Right renal cortex interstitium (tissue), 3 donors: ENCODE measurements at regions not wholly inside any gene's neighbourhood (a gene's known extent, or its start where the extent isn't known, plus 50 kb on each side); places are given as distances from the start of the nearest gene placed in this dataset.

Experiments
- DNase-seq, 3 donors: peaks; one replicate each; pipeline ENCODE4 v3.0.0-alpha.2; 2013; ENCODE audit warnings: low read depth in 3 of 3, low spot score in 2 of 3

DNA sequence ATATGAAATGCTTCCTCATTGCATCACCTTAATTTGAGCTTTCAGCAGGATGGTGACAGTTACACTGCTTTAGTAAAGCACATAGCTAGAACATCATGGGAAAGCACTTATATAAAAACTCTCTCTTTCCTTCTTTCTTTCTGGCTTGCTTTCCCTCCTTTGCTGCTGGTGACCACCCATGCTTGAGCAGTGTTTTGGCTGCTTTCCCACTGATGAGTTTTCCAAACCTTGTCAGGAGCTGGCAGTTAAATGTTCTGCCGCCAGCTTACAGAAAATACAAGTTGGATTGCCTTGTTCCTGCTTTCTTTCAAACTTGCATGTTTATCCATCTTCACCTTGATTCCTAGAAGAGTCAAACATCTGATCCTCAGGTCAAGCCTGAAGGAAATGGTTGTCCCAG is 323.9 kb downstream of the FOXA2 start:
- DNase-seq = no peak

DNA sequence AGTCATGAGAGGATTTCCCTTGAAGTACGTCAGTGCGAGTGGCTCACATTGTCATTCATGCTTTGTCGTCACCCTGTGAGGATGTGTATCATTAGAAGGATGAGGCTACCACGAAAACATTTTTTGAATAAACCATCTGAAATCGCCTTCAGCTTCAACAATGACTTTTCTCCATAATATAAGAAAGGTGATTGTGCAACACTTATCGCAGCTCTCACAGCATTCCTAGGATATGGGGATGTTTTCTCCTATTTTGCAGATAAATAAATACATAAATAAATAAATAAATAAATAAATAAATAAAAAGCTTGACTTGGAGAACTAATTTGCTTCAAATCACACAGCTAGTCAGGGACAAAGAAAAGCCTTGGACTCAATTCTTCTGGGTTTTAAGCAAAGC is 326.5 kb downstream of the FOXA2 start:
- DNase-seq = no peak

DNA sequence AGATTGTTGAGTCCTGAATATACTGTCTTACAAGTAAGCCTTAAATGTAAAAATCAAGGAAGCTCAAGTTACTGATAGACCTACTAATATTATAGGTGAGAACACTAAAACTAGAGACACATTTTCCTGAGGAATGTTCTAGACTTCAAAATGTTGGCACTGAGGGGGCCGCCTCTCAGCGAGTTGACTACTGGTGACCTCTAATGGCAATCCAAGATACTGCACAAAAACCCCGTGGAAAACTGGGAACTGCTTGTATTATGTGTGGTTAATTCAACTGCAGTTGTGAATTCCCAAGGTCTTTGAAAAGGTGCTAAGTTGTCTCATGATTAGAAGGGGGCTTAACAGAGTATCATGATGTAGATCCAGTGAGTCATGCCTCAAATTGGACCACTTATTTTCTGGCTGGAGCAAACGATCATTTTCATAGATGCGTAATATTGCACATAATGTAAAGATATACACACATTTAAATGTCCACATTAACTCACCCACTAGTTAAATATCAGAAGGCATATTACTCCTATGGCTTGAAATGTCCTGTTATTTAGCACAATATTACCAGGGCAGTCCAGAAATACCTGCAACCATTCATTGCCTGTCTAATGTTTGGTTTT is 336.2 kb downstream of the FOXA2 start:
- no peak for DNase-seq

DNA sequence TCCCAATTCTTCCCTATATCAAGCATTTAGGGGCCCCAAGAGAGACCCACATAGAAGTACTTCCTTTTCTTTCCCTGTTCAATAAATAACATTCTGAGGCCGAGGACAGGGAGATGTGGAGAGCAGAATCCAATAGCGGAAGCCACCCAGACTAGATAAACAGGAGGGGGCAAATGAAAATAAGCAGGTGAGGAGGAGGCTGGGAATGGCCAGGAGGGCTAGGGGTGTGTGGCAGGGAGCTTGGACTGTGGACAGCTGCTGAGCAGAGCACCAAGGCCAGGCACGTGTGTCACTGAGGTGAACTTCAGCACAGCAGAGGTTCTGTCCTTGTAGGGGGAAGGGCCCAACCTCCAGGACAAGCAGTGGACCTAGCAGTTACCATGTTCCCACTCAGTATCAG is 339.2 kb downstream of the FOXA2 start:
- DNase-seq = no peak

DNA sequence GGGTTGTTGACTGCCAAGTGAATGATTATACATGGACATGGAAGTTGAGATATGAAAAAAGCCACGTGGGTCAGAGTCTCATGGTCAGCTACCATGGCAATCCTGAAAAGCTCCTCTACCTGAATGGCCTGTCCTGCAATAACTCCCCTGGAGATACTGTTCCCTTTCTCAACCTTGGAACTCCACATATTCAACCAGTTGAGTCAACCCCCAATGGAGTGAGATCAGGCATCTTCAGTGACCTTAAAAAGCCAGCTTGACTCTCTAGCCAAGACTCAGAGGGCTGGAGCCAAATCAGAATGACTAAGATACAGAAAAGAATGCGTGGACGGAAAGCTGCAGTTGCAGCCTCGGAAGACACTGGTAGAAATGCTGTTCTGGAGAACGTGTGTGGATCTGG is 341.3 kb downstream of the FOXA2 start:
- no peak for DNase-seq

DNA sequence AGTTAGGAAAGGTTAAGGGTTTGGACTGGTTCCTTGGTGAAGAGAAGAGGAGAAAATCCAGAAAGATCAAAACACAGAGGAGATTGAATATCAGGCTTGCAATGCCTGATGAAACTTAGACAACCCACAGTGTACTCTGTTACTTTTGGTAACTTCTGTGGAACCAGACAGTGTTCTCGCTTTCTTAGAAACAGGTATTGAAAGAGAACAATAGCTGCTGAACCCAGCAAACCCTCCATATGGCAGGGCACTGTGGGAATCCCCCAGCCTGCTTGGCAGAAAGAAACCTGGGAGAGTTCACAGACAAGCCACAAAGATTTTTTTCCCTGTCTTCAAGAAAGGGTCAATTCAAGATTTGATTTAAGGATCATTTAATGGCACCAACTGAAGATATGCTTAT is 342.8 kb downstream of the FOXA2 start:
- DNase-seq = no peak

DNA sequence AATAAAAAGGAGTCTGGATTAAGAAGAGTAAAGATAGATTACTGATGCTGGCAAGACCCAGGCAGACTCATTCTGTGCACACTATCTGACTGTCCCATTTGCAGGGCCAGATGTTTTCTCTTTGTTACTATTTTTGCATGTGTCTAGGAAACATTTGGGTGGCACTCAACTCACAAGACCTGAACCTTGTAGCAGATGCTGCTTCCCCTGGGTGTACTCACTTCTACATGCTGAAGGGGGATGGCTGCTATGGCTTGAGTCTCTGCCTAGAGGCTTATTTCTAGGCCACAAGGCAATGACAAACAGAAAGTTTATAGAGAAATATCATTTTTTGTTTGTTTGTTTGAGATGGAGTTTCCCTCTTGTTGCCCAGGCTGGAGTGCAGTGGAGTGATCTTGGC is 351.4 kb downstream of the FOXA2 start:
- DNase-seq = no peak

DNA sequence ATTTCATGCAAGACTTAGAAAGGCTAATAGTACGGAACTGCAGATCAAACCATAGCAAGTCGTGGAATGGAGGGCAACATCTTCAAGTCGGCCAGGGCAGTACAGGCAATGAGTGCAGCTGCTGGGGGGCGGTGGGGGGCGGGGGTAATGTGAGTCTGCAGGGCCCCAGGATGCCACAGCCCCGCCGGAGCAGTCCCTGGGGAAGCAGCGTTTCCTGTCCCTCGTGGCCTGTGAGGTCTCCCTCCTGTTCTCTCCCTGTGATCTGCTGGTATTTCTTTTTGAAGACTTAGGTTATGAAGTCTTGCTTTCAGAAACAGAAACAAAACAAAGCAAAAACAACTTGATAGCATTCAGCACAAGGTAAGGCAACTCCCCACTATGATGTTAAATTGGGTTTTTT is 351.9 kb downstream of the FOXA2 start:
- no peak for DNase-seq

DNA sequence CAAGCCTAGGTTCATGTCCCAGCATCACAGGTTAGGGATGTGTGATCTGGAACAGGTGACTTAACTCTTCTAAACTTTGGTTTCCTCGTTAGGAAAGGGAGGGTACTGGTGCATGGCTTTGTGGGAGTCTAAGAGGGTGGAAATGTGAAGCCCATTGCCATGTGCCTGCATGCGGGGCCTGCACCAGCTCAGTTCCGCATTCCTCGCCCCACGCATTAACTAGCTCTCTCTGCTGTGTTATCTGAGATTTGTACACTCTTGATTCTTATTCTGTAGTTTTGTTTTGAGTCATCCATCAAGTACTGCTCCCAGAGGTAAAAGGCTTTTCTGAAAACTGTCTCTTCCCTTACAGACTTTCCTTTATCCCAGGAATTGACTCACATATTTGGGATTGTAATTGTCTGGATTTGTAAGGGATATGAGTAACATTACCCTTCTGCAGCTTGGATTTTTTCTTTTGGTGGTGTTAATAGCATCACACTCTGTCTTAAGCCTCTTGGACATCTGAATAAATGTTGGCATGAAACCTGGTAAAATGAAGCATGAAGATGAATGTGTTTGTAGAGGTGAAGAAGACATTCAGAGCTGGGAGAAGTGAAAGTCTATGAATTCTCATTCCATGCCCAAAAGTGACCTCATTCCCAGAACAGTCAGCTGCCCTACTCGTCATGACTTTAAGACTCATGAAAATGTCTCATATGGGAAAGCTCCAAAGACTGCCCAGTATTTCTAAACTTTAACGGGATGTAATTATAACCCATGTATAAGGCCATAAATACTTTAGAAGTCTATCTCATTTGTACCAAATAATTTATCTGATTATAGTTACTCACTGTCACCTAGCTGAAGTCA is 357.3 kb downstream of the FOXA2 start:
- DNase-seq = peak in 2 of 3 donors; percentile 21 to 39

DNA sequence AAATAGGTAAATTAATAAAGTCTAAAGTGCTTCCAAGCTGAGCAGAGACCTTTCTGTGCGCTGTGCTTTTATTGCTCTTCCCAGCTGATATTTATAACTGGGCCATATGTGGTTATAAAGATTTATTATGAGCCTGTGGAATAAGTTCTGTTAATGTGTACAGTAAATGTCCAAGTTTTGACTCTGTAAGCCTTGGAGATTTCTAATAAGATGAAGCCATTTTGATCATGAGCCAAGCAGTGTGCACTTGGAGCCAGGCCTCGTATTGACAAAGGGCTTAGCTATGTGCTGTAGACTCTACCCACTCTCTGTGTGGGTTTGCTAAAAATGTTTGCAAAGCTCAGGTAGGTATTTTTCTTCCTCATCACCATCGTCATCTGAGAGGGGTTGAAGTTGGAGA is 361.1 kb downstream of the FOXA2 start:
- no peak for DNase-seq

DNA sequence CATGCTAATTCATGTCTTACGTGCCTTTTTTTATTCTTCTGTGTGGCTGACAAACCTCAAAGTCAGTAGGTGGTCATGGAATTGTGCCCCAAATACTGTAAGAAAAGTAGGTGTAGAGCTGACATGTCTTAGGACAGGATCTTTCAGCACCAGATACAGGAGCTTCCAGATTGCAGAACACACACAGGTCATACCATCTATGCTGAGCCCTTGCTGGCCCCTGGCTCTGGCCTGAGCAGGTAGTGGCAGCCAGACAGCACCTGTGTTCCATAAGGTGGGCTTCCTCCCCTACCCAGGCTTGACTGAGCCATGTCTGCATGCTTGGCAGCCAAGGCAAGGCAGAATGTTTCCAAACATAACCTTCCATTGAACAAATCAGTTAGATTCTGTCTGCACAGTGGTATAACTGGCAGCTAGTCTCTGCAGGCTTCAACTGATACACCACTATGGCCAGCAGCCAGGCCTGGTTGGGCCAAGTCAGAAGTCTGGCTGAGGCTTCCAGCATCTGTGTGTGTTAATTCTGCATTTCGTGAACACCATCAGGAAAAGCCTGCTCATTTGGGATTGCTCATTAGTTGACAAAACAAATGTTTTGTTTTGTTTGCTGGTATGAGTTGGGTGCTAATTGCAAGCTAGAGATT is 366.5 kb downstream of the FOXA2 start:
- DNase-seq = no peak

DNA sequence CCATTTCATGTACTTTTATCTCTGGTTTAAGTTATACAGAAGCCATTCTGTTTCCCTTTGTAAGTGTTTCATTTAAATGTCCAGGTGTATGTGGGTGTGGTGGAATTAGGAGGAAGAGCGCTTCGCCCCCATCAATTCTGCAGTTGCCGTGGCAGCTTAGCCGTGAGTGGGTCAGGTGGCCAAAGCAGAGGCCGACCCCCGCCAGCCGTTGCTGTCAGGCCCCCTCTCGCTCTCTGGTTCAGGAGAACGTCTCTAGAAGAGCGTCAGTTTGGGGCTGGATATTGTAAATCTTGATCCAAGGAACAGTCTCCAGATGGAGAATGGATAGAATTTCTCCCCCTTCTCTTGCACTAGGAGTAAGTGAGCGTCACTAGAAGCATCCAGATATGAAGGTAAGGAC is 367.4 kb downstream of the FOXA2 start:
- DNase-seq = no peak

DNA sequence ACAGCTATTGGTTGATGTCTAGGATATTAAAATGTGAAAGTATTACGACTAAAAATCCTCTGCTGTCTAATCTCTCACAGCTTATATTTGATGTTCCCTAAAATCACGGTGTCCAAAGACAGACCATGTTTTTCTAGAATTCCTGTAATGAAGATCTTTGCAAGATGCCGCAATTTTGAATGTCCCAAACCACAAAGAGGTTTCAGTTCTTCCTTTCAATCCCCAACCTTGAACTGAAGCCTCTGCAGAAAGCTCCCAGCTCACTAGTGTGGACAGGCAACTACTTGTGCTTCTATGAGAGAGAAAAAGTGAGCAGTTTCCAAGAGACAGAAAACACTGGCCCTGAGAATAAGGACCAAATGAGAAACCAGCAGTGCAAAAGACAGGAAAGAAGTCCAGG is 370.1 kb downstream of the FOXA2 start:
- no peak for DNase-seq

DNA sequence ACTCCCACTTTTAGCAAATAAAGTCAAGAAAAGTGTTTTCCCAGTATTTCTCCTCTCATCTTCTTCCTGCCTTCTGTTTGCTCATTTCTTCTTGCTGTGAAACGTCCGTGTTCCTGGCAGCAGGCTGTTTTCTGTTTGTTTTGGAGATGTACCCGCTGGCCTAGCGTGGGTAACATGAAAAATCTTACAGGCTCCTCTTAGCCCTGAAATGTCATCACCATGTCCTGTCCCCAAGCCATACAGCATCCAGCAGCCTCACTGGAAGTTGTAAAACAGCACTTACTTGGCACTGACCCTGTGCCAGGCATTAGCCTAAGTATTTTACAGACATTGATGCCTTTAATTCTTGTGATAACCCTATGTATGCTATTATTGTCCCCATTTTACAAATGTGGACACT is 371.1 kb downstream of the FOXA2 start:
- no peak for DNase-seq

DNA sequence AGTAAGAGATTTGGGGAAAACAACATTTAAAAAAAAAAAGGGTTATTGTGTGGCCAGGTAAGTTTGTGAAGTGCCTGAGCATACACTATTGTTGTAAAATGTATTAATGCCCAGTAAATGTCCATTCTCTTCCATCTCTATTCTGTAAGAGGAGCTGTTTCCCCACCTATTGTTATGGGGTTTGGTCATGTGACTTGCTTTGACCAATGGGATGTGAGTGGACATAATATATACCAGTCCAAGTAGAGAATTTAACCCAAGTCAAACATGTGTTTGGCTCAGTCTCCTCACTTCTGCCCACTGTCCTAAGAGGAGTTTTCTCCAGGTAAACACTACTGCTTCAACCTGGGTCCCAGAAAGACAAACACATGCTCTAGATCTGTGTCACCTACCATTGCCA is 377.1 kb downstream of the FOXA2 start:
- DNase-seq = no peak

DNA sequence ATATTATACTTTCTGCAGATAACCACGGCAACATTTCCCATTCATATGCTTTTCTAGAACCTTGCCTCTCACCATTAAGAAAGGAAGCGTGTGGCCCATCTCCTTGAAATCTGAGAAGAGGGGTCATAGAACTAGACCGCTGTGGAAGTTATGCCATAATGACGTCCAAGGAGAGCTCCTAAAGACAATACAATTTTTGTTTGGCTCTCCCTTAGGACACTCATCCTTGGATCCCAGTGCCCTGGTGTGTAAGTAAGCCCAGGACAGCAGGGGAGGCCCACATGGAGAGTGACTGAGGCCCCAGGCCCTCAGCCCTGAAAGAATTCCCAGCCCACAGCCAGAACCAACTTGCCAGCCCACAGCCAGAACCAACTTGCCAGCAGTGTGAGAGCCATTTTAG is 379.6 kb downstream of the FOXA2 start:
- no peak for DNase-seq

DNA sequence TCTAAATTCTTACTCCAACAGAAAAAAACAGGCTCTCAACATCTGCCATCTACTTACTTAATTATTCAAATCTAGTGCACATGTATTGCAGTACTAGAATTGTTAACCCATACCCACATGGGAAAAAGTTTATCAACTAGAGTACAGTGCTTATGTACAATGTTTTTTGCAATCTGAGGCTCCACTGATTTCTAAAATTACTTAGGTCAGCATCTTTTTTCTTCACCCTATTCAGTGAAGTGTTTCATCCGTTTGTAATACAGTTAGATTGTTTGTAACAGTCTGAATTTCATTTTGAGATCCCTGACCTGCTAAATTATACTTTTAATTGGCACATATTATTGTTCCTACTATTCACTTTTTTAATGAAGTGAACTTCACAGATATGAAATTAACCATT is 402.2 kb downstream of the FOXA2 start:
- DNase-seq = no peak

DNA sequence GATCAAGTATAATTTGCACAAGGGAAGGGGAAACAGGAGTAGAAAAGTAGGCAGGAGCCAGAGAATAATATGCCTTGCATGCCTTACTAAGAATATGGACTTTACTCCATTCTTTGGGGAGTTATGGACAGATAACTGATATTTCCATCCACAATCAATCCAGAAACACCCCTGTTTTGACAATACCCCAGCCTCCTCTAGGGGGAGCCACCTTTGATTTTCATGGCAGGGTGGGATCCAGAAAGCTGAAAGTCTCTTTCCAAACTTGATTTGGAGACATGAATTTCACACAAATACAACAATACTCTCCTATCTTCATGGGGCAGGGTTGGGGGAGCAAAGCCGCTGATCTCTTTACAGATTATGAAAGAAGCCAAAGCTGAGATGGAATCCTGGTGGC is 404.1 kb downstream of the FOXA2 start:
- DNase-seq = no peak

DNA sequence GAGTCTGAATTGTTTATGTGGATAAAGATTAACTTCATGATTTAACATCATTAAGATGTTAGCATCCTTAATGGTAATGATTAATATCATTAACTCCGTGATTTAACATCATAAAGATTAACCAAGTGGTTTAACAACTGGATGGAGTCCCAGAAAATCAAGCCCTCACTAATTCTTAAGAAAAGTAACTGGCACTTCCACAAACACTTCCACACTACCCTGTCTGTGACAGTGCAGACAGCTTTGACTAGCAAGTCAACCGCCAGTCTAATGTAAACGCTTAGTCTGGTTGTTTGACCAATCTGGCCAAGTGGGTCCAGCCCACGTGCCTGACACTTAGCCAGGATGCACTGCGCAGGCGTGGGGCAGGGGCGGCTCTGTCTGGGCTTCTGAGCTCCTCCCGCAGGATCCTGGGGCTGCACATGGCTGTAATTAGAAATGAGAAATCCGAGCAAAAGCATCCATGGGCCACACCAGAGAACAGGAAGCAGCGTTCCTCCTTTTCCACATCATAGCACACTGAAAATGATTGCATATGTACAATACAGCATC is 424.2 kb downstream of the FOXA2 start:
- no peak for DNase-seq

DNA sequence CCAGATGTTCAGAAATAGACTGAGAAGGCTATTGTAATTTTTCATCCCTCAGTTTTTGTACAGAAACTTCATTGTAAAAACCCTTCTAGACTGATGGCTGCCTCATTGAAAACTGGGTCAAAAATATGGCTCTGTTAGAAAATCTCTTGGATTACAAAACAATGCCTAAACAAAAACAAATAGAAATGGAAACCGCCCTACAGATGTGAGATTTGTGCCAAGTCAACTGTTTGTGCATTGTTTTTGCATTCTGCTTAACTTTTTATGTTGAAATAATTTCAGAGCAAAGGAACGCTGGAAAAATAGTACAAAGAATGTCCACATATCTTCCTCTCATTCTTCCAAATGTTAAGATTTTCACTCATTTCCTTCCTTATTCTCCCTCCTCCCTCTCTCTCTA is 425.1 kb downstream of the FOXA2 start:
- DNase-seq = no peak

DNA sequence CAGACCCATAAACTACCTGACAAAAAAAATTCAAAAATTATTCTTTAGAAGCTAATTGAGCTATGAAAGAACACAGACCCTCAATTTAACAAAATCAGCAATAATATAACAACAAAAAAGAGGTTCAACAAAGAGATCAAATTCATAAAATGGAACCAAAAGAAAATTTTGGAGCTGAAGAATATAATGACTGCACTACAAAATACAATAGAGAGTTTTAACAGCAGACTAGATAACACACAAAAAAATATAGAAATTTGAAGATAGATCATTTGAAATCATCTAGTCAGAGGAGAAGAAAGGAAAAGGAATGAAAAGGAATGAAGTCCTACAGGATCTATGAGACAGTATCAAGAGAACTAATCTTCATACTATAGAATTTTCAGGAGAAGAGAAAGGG is 422.1 kb downstream of the PAX1 start:
- no peak for DNase-seq
